Pancreas (tissue), 10 donors: ENCODE measurements at regions not wholly inside any gene's neighbourhood (a gene's known extent, or its start where the extent isn't known, plus 50 kb on each side); places are given as distances from the start of the nearest gene placed in this dataset.
A peak's percentile ranks its signal among the peaks of the same experiment; 100 is the strongest.

ENCODE experiments used
- ATAC-seq, 4 donors: fragments of 200-7000 bp; cut with Tn5 transposase; one replicate each; pipeline versions ENCODE4 v1.8.0 to v1.9.1; 2020; ENCODE audit warnings: mild to moderate bottlenecking in 4 of 4, moderate library complexity in 4 of 4
- DNase-seq, 6 donors: peaks; one replicate each; pipeline ENCODE4 v3.0.0-alpha.2; 2020
- FAIRE-seq: peaks from 2 replicates; lab custom pipeline; 2012; peaks lifted over from hg19 to GRCh38; lab: Jason Lieb, UNC
- H3K27ac ChIP-seq, 4 donors: fragments of 200-600 bp; sonication (generic); 1 replicate in 3 of 4; 2 replicates in 1 of 4; pipeline versions ENCODE4 v1.5.0 to v1.8.0; 2020
- H3K27me3 ChIP-seq, 4 donors: fragments of 200-600 bp; one replicate each; pipeline ENCODE4 v1.8.0; 2021
- H3K36me3 ChIP-seq, 3 donors: fragments of 200-600 bp; sonication (generic) in 1 of 3; one replicate each; pipeline versions ENCODE4 v1.5.0 to v1.8.0; 2020 to 2021
- H3K4me1 ChIP-seq, 3 donors: fragments of 200-600 bp; one replicate each; pipeline ENCODE4 v1.8.0; 2021
- H3K4me3 ChIP-seq, 4 donors: fragments of 200-600 bp; sonication (generic) in 2 of 4; one replicate each; pipeline versions ENCODE4 v1.5.0 to v1.8.0; 2020 to 2021
- H3K9me3 ChIP-seq, 4 donors: fragments of 200-600 bp; one replicate each; pipeline ENCODE4 v1.8.0; 2021
- WGBS, 2 donors: extraction: QIAGEN DNeasy Blood & Tissue Kit; methylation state at CpG; one replicate each; pipeline ENCODE4 v1.1.7; 2013; 5-methylcytosine and 5-hydroxymethylcytosine counted together
- intact Hi-C, 3 donors: fragments of 100-400 bp; cut with DNase I; formaldehyde crosslinking; loops; one replicate each; pipeline versions ENCODE4 v1.11.1 to v1.14.2; 2022
- TF ChIP-seq, protein P1 (sequence below), 4 donors: fragments of 200-600 bp; sonication (generic) in 3 of 4; IDR thresholded peaks; one replicate each; pipeline versions ENCODE4 v1.5.0 to v1.8.0; 2021; ENCODE audit warnings: antibody characterized with exemption in 4 of 4
- donor health status: healthy with polysubstance abuse.
- donor health status: DM: no; HTN: no; CAD: no; lungs with moderate emphysema.
- donor health status: DM: no; HTN: no; CAD: no.
- donor health status: control.
- donor health status: control.
- donor health status: Bipolar disorder and iron deficiency.
- donor health status: DM: yes; HTN: yes; CAD: no.
- donor health status: DM: no; HTN: no; CAD: no.
- donor health status: DM: no; HTN: no; CAD: no.
- donor health status: DM: yes; HTN: yes; CAD: no.

DNA sequence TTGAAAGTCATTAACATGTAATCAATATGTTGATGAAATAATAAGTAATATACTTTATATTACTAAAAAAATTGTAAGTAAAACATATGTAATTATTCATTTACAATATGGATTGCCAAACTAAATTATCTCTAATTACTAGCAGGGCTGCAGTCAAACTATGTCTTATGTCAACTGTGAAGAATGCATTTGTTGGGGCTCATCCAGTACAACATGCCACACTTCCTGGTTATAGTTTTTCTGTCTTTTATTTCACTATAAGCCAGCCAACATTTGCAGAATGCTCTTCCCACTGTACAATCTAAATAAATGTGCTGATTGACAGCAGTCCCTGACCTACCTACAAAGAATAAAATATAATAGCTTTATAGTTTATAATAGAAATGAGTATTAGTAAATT, 975.4 kb upstream of the NDST4 start:
- no peaks in the 10 kb centered on the region for H3K4me1 ChIP-seq
- H3K27ac ChIP-seq = no peak overlapping the region
- DNase-seq = no peak
- H3K4me3 ChIP-seq = no peak overlapping the region
- no peaks in the 10 kb centered on the region for H3K36me3 ChIP-seq
- TF ChIP-seq, protein P1, sequence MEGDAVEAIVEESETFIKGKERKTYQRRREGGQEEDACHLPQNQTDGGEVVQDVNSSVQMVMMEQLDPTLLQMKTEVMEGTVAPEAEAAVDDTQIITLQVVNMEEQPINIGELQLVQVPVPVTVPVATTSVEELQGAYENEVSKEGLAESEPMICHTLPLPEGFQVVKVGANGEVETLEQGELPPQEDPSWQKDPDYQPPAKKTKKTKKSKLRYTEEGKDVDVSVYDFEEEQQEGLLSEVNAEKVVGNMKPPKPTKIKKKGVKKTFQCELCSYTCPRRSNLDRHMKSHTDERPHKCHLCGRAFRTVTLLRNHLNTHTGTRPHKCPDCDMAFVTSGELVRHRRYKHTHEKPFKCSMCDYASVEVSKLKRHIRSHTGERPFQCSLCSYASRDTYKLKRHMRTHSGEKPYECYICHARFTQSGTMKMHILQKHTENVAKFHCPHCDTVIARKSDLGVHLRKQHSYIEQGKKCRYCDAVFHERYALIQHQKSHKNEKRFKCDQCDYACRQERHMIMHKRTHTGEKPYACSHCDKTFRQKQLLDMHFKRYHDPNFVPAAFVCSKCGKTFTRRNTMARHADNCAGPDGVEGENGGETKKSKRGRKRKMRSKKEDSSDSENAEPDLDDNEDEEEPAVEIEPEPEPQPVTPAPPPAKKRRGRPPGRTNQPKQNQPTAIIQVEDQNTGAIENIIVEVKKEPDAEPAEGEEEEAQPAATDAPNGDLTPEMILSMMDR (IDR thresholded peaks at IDR 0.05) = no peak
- H3K27me3 ChIP-seq = no peaks in the 10 kb centered on the region
- H3K9me3 ChIP-seq = no peaks in the 10 kb centered on the region
- intact Hi-C loops = no loop called here
- peak; percentile 47 for FAIRE-seq
- no peak for ATAC-seq

DNA sequence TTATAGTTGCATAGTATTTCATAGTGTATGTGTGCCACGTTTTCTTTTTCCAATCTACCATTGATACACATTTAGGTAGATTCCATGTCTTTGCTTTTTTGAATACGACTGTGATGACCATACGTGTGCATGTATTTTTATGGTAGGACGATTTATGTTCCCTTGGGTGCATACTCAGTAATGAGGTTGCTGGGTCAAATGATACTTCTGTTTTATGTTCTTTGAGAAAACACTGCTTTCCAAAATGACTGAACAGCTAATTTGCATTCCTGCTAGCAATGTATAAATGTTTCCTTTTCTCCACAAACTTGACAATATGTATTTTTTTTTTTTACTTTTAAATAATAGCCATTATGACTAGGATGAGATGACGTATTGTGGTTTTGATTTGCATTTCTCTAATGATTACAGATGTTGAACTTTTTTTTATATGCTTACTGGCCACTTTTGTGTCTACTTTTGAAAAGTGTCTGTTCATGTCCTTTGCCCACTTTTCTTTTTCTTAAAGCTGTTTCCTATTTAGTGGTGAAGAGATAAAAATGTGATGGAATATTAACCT, 969.5 kb upstream of the NDST4 start:
- WGBS, 2 donors = 50 to 61% methylated on average over 5 of the region's 5 CpGs
- H3K4me3 ChIP-seq = no peak overlapping the region
- ATAC-seq = no peak
- no peaks in the 10 kb centered on the region for H3K36me3 ChIP-seq
- intact Hi-C loops = no loop called here
- no peaks in the 10 kb centered on the region for H3K4me1 ChIP-seq
- no peak for DNase-seq
- no peak overlapping the region for H3K27ac ChIP-seq
- H3K9me3 ChIP-seq = no peaks in the 10 kb centered on the region
- no peak for FAIRE-seq
- TF ChIP-seq, protein P1 (IDR thresholded peaks at IDR 0.05) = no peak
- H3K27me3 ChIP-seq = no peaks in the 10 kb centered on the region

DNA sequence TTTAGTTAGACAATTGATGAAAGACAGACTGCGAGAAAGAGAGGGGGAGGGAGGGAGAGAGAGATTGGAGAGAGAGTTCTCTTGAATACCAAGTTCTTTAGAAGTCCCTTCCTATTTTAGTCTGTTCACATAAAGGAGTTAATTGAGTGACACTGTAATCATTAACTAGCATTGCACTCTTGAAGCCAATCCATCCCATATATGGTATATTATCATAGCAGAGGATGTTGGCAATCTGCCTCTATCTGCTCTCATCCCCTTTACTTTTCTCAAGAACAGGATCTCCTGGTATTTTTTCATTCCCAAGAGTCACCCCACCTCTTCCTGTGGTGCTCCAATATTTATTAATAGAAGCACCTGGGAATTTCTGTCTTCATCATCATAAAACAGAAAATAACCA, 959.6 kb upstream of the NDST4 start:
- Histone ChIP-seq H3K27ac (no peak overlapping the region), H3K4me1 (no peaks in the 10 kb centered on the region), H3K36me3 (no peaks in the 10 kb centered on the region), H3K4me3 (no peak overlapping the region), H3K27me3 (no peaks in the 10 kb centered on the region), H3K9me3 (no peaks in the 10 kb centered on the region)
- TF ChIP-seq, protein P1 (IDR thresholded peaks at IDR 0.05) = no peak
- DNase-seq = no peak
- WGBS, 2 donors = 62 to 67% methylated on average over 1 of the region's 1 CpG
- no peak for FAIRE-seq
- no peak for ATAC-seq
- intact Hi-C loops = no loop called here

DNA sequence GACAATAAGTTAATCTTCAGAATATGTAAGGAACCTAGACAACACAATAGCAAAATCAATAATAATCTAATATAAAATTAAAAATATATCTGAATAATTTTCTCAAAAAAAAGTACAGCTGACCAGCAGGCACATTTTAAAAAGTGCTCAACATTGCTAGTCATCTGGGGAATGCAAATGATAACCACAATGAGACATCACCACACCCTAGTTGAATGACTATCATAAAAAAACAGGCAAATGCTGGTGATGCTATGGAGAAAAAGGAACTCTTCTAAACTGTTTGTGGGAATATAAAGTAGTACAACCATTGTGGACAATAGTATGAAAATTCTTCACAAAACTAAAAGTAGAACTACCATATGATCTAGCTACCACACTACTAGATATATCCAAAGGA, 956.9 kb upstream of the NDST4 start:
- no peak for DNase-seq
- intact Hi-C loops = no loop called here
- TF ChIP-seq, protein P1 (IDR thresholded peaks at IDR 0.05) = no peak
- no peaks in the 10 kb centered on the region for H3K9me3 ChIP-seq
- H3K27ac ChIP-seq = no peak overlapping the region
- H3K27me3 ChIP-seq = no peaks in the 10 kb centered on the region
- H3K4me1 ChIP-seq = no peaks in the 10 kb centered on the region
- no peak for FAIRE-seq
- H3K36me3 ChIP-seq = no peaks in the 10 kb centered on the region
- H3K4me3 ChIP-seq = no peak overlapping the region
- no peak for ATAC-seq

DNA sequence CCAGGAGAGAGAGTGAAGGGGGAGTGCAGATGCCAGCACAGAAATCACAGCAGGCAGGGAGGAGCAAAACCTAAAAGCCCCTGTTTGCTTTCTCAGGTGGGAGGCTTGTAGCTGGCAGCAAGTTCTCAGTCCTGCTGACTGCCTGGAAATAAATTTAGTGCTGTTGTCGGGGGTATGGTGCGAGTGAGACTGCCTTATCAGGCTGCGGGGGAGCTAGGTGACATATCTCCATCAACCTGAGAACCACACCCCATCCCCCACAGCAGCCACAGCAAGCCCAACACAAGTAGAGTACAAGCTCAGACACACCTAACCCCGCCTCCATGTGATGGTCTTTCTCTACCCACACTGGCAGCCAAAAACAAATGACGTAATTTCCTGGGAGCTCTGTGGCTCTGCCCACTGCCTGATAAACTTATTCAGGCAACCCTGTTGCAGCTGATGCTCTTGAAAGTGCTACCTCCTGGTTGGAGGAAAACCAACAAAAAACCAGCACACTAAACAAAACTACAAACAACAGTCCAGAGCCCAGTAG, 953.4 kb upstream of the NDST4 start:
- Histone ChIP-seq H3K27me3 (no peaks in the 10 kb centered on the region), H3K4me1 (no peaks in the 10 kb centered on the region), H3K36me3 (no peaks in the 10 kb centered on the region), H3K27ac (no peak overlapping the region), H3K9me3 (no peaks in the 10 kb centered on the region), H3K4me3 (no peak overlapping the region)
- FAIRE-seq = no peak
- 31 to 45% methylated on average over 5 of the region's 5 CpGs for WGBS, 2 donors
- DNase-seq = no peak
- intact Hi-C loops = no loop called here
- no peak for ATAC-seq
- TF ChIP-seq, protein P1 (IDR thresholded peaks at IDR 0.05) = no peak
